ENCODE measurements at regions not wholly inside any gene's neighbourhood (a gene's known extent, or its start where the extent isn't known, plus 50 kb on each side); places are given as distances from the start of the nearest gene placed in this dataset.
"Not testable (repeated sequence)": the region's sequence is repeated elsewhere in the genome, so short reads cannot be mapped to it uniquely, and the experiment has no call there.

- DNase-seq (ENCODE audit: low read depth, low spot score), result no peak
These were observed 63.7 kb upstream of the UXS1 start for GRCh38 chr2:106257830-106258229.

GRCh38 chr2:106257135-106257534 is 63.0 kb upstream of the UXS1 start:
- no peak for DNase-seq (ENCODE audit: low read depth, low spot score)

GRCh38 chr2:106249157-106249828 is 55.2 kb upstream of the UXS1 start:
- DNase-seq (ENCODE audit: low read depth, low spot score), result not testable (repeated sequence)

GRCh38 chr2:106248548-106249151 is 54.5 kb upstream of the UXS1 start:
- DNase-seq (ENCODE audit: low read depth, low spot score), result not testable (repeated sequence)
